K562 (cell line): ENCODE measurements at regions not wholly inside any gene's neighbourhood (a gene's known extent, or its start where the extent isn't known, plus 50 kb on each side); places are given as distances from the start of the nearest gene placed in this dataset.
A peak's percentile ranks its signal among the peaks of the same experiment; 100 is the strongest.

Experiments used
- ATAC-seq: fragments of 200-7000 bp; cut with Tn5 transposase; 3 replicates; pipeline ENCODE4 v1.9.1; 2020; ENCODE audit warnings: moderate library complexity
- BruUV-seq: library from RNA; stranded (reverse); fragments of 400-500 nt; replicated peaks from 2 replicates; lab custom pipeline; 2021; lab: Mats Ljungman, UMichigan
- CTCF ChIA-PET: fragments of 300-600 bp; formaldehyde crosslinking; extraction: SDS; loops from one replicate; lab custom pipeline; 2021; ENCODE audit warnings: low intra/inter-chr PET ratio; lab: Yijun Ruan, JAX
- POLR2A ChIA-PET: fragments of 300-600, 350-650 bp; sonication (Branson Sonifier 250); formaldehyde crosslinking; extraction: SDS; loops from one replicate; lab custom pipeline; 2021; ENCODE audit warnings: antibody characterized with exemption, inconsistent platforms; lab: Yijun Ruan, JAX
- DNase-seq, 4 experiments: peaks; one replicate each; pipeline versions ENCODE4 v3.0.0 to v3.0.0-alpha.2; 2011 to 2018; ENCODE audit warnings: low spot score in 3 of 4, mixed read lengths in 3 of 4; ENCODE audit errors: extremely low read depth in 1 of 4
- FAIRE-seq: peaks from 2 replicates; lab custom pipeline; 2011; peaks lifted over from hg19 to GRCh38; lab: Jason Lieb, UNC
- H2AFZ ChIP-seq: 2 replicates; pipeline ENCODE4 v1.6.0; 2011; ENCODE audit warnings: low read depth, low read length, control low read depth, inconsistent platforms
- H3K27ac ChIP-seq: fragments of 200-600 bp; 3 replicates; pipeline ENCODE4 v1.8.0; 2011; ENCODE audit warnings: low read depth, mild to moderate bottlenecking, control low read depth, inconsistent platforms, low read length, moderate library complexity, mixed read lengths; ENCODE audit errors: extremely low read depth
- H3K27me3 ChIP-seq, 2 experiments: fragments of 300-600 bp in 1 of 2; 2 replicates in 1 of 2; 3 replicates in 1 of 2; pipeline versions ENCODE4 v1.6.0 to v1.8.0; 2011; ENCODE audit warnings: inconsistent platforms in 2 of 2, low read length in 2 of 2, mild to moderate bottlenecking in 1 of 2, mixed read lengths in 1 of 2, moderate library complexity in 1 of 2; ENCODE audit not compliant: control insufficient read depth in 2 of 2, insufficient read depth in 2 of 2
- H3K36me3 ChIP-seq: fragments of 300-600 bp; 3 replicates; pipeline ENCODE4 v1.8.0; 2011; ENCODE audit warnings: mild to moderate bottlenecking, low read length, inconsistent platforms; ENCODE audit not compliant: control insufficient read depth, insufficient read depth
- H3K4me1 ChIP-seq, 2 experiments: fragments of 200-600 bp in 1 of 2; replicated peaks in 1 of 2; 2 replicates in 1 of 2; 3 replicates in 1 of 2; pipeline versions ENCODE4 v1.5.1 to v1.8.0; 2011; ENCODE audit warnings: inconsistent platforms in 2 of 2, low read length in 2 of 2, mild to moderate bottlenecking in 1 of 2, mixed read lengths in 1 of 2, moderate library complexity in 1 of 2; ENCODE audit not compliant: control insufficient read depth in 2 of 2, insufficient read depth in 2 of 2
- H3K4me2 ChIP-seq: 2 replicates; pipeline ENCODE4 v1.6.1; 2011; ENCODE audit warnings: low read length, control low read depth, inconsistent platforms, mixed read lengths; ENCODE audit not compliant: insufficient read depth
- H3K4me3 ChIP-seq: fragments of 200-600 bp; sonication (generic), shearing (Covaris generic); 2 replicates; pipeline ENCODE4 v1.5.1; 2016; ENCODE audit warnings: control low read depth, inconsistent platforms
- H3K79me2 ChIP-seq: fragments of 200-600 bp; 3 replicates; pipeline ENCODE4 v1.8.0; 2011; ENCODE audit warnings: low read length, inconsistent platforms; ENCODE audit not compliant: control insufficient read depth, insufficient read depth
- H3K9ac ChIP-seq, 2 experiments: 2 replicates each; pipeline versions ENCODE4 v1.6.0 to v1.6.1; 2011; ENCODE audit warnings: low read depth in 2 of 2, low read length in 2 of 2, control low read depth in 1 of 2, inconsistent platforms in 1 of 2, mild to moderate bottlenecking in 1 of 2, mixed read lengths in 1 of 2; ENCODE audit not compliant: insufficient read depth in 1 of 2
- H3K9me1 ChIP-seq: one replicate; pipeline ENCODE4 v1.6.0; 2011; ENCODE audit warnings: inconsistent platforms, mild to moderate bottlenecking, low read length, moderate library complexity; ENCODE audit not compliant: control insufficient read depth, insufficient read depth
- H3K9me3 ChIP-seq: replicated peaks from 2 replicates; pipeline ENCODE4 v1.5.1; 2011; ENCODE audit warnings: low read depth, low read length, inconsistent platforms; ENCODE audit not compliant: control insufficient read depth, insufficient read depth
- H4K20me1 ChIP-seq: replicated peaks from 2 replicates; pipeline ENCODE4 v1.6.1; 2011; ENCODE audit warnings: low read length, inconsistent platforms, mixed read lengths; ENCODE audit not compliant: control insufficient read depth, insufficient read depth
- ELF4 ChIP-seq: fragments of 450-650 bp; formaldehyde crosslinking; IDR thresholded peaks from 2 replicates; pipeline ENCODE4 v1.4.0; 2022; ENCODE audit warnings: missing genetic modification characterization
- FOXA1 ChIP-seq: fragments of 450-650 bp; IDR thresholded peaks from 2 replicates; pipeline ENCODE4 v1.6.1; 2016; ENCODE audit warnings: mild to moderate bottlenecking, borderline replicate concordance
- MEF2D ChIP-seq: conservative IDR thresholded peaks from 2 replicates; pipeline ENCODE4 v1.6.1; 2016; ENCODE audit warnings: low read depth, missing genetic modification characterization, missing compliant biosample characterization
- MEIS2 ChIP-seq: fragments of 450-650 bp; IDR thresholded peaks from 2 replicates; pipeline ENCODE4 v1.6.1; 2014; ENCODE audit warnings: mild to moderate bottlenecking; ENCODE audit not compliant: partially characterized antibody
- POLR3G ChIP-seq: IDR thresholded peaks from 2 replicates; pipeline ENCODE4 v1.6.1; 2011; ENCODE audit not compliant: insufficient read length, insufficient replicate concordance; ENCODE audit errors: extremely low read depth
- RBM14 ChIP-seq: fragments of 200-400 bp; formaldehyde crosslinking; IDR thresholded peaks from 2 replicates; pipeline ENCODE4 v1.6.1; 2018; ENCODE audit warnings: low read depth, mild to moderate bottlenecking, low read length, moderate library complexity, borderline replicate concordance; ENCODE audit not compliant: insufficient read depth
- RBM17 ChIP-seq: fragments of 200-400 bp; formaldehyde crosslinking; IDR thresholded peaks from 2 replicates; pipeline ENCODE4 v1.6.1; 2017; ENCODE audit warnings: low read depth, mild to moderate bottlenecking, low read length, borderline replicate concordance
- SRF ChIP-seq, 2 experiments: fragments of 250-450, 450-650 bp in 1 of 2; sonication (Bioruptor Pico) in 1 of 2; sonication (generic) in 1 of 2; formaldehyde crosslinking; IDR thresholded peaks; 2 replicates each; pipeline versions ENCODE4 v1.5.0 to v1.5.1; 2020 to 2022; ENCODE audit warnings: mild to moderate bottlenecking in 1 of 2, missing genetic modification reagents in 1 of 2
- WGBS: fragments of 100-300 bp; shearing (Covaris generic); methylation state at CpG from one replicate; pipeline ENCODE4 v1.1.6; 2016; ENCODE audit warnings: low coverage, mixed read lengths; ENCODE audit not compliant: insufficient coverage; ENCODE audit errors: missing lambda C conversion rate; 5-methylcytosine and 5-hydroxymethylcytosine counted together
- in situ Hi-C: fragments of 300-500 bp; cut with MboI; formaldehyde crosslinking; loops from 4 replicates; pipeline ENCODE4 v1.15.0; 2018; ENCODE audit warnings: inconsistent platforms, mixed read lengths
- intact Hi-C: fragments of 100-400 bp; cut with micrococcal nuclease; formaldehyde crosslinking; loops from 2 replicates; pipeline ENCODE4 v1.14.2; 2022
- TF ChIP-seq, protein P1 (sequence below): fragments of 450-650 bp; formaldehyde crosslinking; IDR thresholded peaks from 2 replicates; pipeline ENCODE4 v1.4.0; 2022; ENCODE audit warnings: missing genetic modification characterization
- TF ChIP-seq, protein P2 (sequence below): fragments of 250-450 bp; sonication (Bioruptor Pico); IDR thresholded peaks from 2 replicates; pipeline ENCODE4 v1.9.0; 2021; ENCODE audit warnings: mild to moderate bottlenecking, inconsistent platforms

DNA sequence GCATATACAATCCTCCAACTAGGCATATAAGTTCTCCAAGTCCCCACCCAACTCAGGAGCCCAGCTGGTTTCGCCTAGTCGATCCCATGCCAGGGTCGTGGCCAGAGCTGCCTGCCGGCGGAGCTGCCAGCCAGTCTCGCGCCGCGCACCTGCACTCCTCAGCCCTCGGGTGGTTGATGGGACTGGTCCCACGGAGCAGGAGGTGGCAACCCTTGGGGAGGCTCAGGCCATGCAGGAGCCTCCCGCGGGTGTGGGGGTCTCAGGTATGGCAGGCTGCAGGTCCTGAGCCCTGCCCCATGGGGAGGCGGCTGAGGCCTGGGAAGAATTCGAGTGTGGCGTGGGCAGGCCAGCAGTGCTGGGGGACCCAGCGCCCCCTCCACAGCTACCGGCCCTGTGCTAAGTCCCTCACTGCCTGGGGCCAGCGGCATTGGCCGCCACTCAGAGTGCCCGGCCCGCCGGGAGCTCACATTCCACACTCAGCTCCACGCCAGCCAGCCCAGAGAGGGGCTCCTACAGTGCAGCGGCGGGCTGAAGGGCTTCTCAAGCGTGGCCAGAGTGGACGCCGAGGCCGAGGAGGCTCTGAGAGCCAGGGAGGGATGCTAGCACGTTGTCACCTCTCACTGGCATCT is 1086.4 kb upstream of the PCDH10 start:
- no peaks in the 10 kb centered on the region for H3K9me3 ChIP-seq
- H4K20me1 ChIP-seq: no peaks in the 10 kb centered on the region
- BruUV-seq: no TSS peak
- no peak overlapping the region for H3K4me3 ChIP-seq
- H3K36me3 ChIP-seq: no peaks in the 10 kb centered on the region
- H3K4me1 ChIP-seq: no peaks in the 10 kb centered on the region
- no peak for FAIRE-seq
- intact Hi-C loops (no loop called here), in situ Hi-C loops (no loop called here)
- CTCF ChIA-PET: no interaction called here
- POLR2A ChIA-PET: no interaction called here
- no peak for ATAC-seq
- no peaks in the 10 kb centered on the region for H3K79me2 ChIP-seq
- under 1% methylated on average over 21 of the region's 31 CpGs for WGBS
- no peak for DNase-seq
- H3K4me2 ChIP-seq: no peak overlapping the region
- TF ChIP-seq RBM17 (no peak), ELF4 (CRISPR knock-in tag) (no peak), FOXA1 (no peak)
- TF ChIP-seq, protein P1, sequence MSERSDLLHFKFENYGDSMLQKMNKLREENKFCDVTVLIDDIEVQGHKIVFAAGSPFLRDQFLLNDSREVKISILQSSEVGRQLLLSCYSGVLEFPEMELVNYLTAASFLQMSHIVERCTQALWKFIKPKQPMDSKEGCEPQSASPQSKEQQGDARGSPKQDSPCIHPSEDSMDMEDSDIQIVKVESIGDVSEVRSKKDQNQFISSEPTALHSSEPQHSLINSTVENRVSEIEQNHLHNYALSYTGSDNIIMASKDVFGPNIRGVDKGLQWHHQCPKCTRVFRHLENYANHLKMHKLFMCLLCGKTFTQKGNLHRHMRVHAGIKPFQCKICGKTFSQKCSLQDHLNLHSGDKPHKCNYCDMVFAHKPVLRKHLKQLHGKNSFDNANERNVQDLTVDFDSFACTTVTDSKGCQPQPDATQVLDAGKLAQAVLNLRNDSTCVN (CRISPR knock-in tag): no peak
- no peaks in the 10 kb centered on the region for H3K9me1 ChIP-seq
- no peaks in the 10 kb centered on the region for H3K27me3 ChIP-seq
- no peak overlapping the region for H3K27ac ChIP-seq
- H2AFZ ChIP-seq: no peak overlapping the region
- H3K9ac ChIP-seq: no peak overlapping the region

DNA sequence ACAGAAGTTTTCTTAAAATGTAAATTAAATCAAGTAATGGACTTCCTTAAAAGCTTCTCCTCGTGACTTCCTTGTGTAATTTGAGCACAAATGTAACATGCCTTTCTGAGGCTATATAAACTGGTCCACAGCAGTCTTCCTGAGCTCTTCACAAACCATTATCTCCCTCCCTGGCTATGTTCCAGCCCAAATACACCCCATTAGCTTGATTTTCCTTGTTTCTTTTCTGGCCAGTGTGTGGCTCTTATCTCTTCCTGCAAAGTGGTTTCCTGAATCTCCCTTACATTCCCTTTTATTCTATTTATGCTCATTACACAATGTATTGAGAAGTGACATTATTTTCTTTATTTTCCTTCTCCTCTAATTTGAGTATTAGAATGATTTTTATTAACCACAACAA is 1085.3 kb upstream of the PCDH10 start:
- intact Hi-C loops (no loop called here), in situ Hi-C loops (no loop called here)
- ChIA-PET CTCF (no interaction called here), POLR2A (no interaction called here)
- no peaks in the 10 kb centered on the region for H3K36me3 ChIP-seq
- no peak overlapping the region for H3K4me3 ChIP-seq
- DNase-seq (peak in 1 of 4 experiments; percentile 1), FAIRE-seq (no peak), ATAC-seq (no peak)
- no peak overlapping the region for H3K4me2 ChIP-seq
- H3K4me1 ChIP-seq: no peaks in the 10 kb centered on the region
- BruUV-seq: no TSS peak
- H3K9me3 ChIP-seq: no peaks in the 10 kb centered on the region; the same call in 1 of the 2 replicates
- no peaks in the 10 kb centered on the region for H3K9me1 ChIP-seq
- H4K20me1 ChIP-seq: no peaks in the 10 kb centered on the region
- WGBS: 0% methylated on average over 1 of the region's 1 CpG
- H3K79me2 ChIP-seq: no peaks in the 10 kb centered on the region
- no peaks in the 10 kb centered on the region for H3K27me3 ChIP-seq
- H2AFZ ChIP-seq: no peak overlapping the region
- no peak overlapping the region for H3K9ac ChIP-seq
- no peak overlapping the region for H3K27ac ChIP-seq
- no peak for TF ChIP-seq POLR3G
- TF ChIP-seq MEIS2: no peak
- TF ChIP-seq, protein P2, sequence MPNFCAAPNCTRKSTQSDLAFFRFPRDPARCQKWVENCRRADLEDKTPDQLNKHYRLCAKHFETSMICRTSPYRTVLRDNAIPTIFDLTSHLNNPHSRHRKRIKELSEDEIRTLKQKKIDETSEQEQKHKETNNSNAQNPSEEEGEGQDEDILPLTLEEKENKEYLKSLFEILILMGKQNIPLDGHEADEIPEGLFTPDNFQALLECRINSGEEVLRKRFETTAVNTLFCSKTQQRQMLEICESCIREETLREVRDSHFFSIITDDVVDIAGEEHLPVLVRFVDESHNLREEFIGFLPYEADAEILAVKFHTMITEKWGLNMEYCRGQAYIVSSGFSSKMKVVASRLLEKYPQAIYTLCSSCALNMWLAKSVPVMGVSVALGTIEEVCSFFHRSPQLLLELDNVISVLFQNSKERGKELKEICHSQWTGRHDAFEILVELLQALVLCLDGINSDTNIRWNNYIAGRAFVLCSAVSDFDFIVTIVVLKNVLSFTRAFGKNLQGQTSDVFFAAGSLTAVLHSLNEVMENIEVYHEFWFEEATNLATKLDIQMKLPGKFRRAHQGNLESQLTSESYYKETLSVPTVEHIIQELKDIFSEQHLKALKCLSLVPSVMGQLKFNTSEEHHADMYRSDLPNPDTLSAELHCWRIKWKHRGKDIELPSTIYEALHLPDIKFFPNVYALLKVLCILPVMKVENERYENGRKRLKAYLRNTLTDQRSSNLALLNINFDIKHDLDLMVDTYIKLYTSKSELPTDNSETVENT (CRISPR knock-in tag): no peak
- TF ChIP-seq SRF (CRISPR knock-in tag; IDR thresholded peaks at IDR 0.05): no peak
- TF ChIP-seq RBM14: no peak
- no peak for TF ChIP-seq MEF2D (tag)
